ENCODE measurements at regions not wholly inside any gene's neighbourhood (a gene's known extent, or its start where the extent isn't known, plus 50 kb on each side); places are given as distances from the start of the nearest gene placed in this dataset.

GRCh38 chr5:23027830-23028229, 174.7 kb upstream of the CDH12 start:
- Mint-ChIP-seq H3K27me3 (ENCODE audit: insufficient read depth, unreplicated experiment) (no peaks in the 10 kb centered on the region), H3K4me3 (ENCODE audit: unreplicated experiment) (no peak overlapping the region), H3K27ac (ENCODE audit: unreplicated experiment) (no peak overlapping the region), H3K36me3 (ENCODE audit: insufficient read depth, unreplicated experiment) (no peaks in the 10 kb centered on the region), H3K4me1 (ENCODE audit: low read depth, unreplicated experiment) (no peaks in the 10 kb centered on the region), H3K9me3 (ENCODE audit: unreplicated experiment) (no peaks in the 10 kb centered on the region)
- CTCF ChIA-PET: no interaction called here
- H3K36me3 ChIP-seq (ENCODE audit: control insufficient read depth, insufficient read depth, low read length): no peaks in the 10 kb centered on the region
- no peak overlapping the region for H3K4me3 ChIP-seq (ENCODE audit: low read depth, low read length)
- no peaks in the 10 kb centered on the region for H3K9me3 ChIP-seq
- TF ChIP-seq CTCF (IDR thresholded peaks at IDR 0.05; ENCODE audit: insufficient read depth in 1 of 2, low read depth in 1 of 2, low read length in 1 of 2, severe bottlenecking in 1 of 2, unreplicated experiment in 1 of 2): no peak
- intact Hi-C loops (cut with micrococcal nuclease; ENCODE audit: unreplicated experiment): no loop called here
- no peaks in the 10 kb centered on the region for H3K27me3 ChIP-seq (replicated peaks; ENCODE audit: control insufficient read depth, insufficient read depth, low read length)
- no TSS peak for BruUV-seq (replicated peaks)
- H3K4me1 ChIP-seq: no peaks in the 10 kb centered on the region
- POLR2A ChIA-PET: no interaction called here
- no peak for DNase-seq

- DNase-seq: no peak
- ChIA-PET POLR2A (no interaction called here), CTCF (no interaction called here)
- BruUV-seq (replicated peaks): no TSS peak
- Histone ChIP-seq H3K36me3 (ENCODE audit: control insufficient read depth, insufficient read depth, low read length) (no peaks in the 10 kb centered on the region), H3K27me3 (replicated peaks; ENCODE audit: control insufficient read depth, insufficient read depth, low read length) (no peaks in the 10 kb centered on the region), H3K4me1 (no peaks in the 10 kb centered on the region), H3K4me3 (ENCODE audit: low read depth, low read length) (no peak overlapping the region), H3K9me3 (no peaks in the 10 kb centered on the region)
- no peak for TF ChIP-seq CTCF (IDR thresholded peaks at IDR 0.05; ENCODE audit: insufficient read depth in 1 of 2, low read depth in 1 of 2, low read length in 1 of 2, severe bottlenecking in 1 of 2, unreplicated experiment in 1 of 2)
- peaks cover under 1% of the 10 kb centered on the region for H3K27me3 Mint-ChIP-seq (ENCODE audit: insufficient read depth, unreplicated experiment)
- no peak overlapping the region for H3K4me3 Mint-ChIP-seq (ENCODE audit: unreplicated experiment)
- no peaks in the 10 kb centered on the region for H3K4me1 Mint-ChIP-seq (ENCODE audit: low read depth, unreplicated experiment)
- intact Hi-C loops (cut with micrococcal nuclease; ENCODE audit: unreplicated experiment): no loop called here
- no peaks in the 10 kb centered on the region for H3K9me3 Mint-ChIP-seq (ENCODE audit: unreplicated experiment)
- no peak overlapping the region for H3K27ac Mint-ChIP-seq (ENCODE audit: unreplicated experiment)
- H3K36me3 Mint-ChIP-seq (ENCODE audit: insufficient read depth, unreplicated experiment): no peaks in the 10 kb centered on the region
These were observed 174.2 kb upstream of the CDH12 start for GRCh38 chr5:23027331-23027730.

GRCh38 chr5:23026252-23027170, 173.4 kb upstream of the CDH12 start:
- no peaks in the 10 kb centered on the region for H3K4me1 Mint-ChIP-seq (ENCODE audit: low read depth, unreplicated experiment)
- H3K36me3 Mint-ChIP-seq (ENCODE audit: insufficient read depth, unreplicated experiment): no peaks in the 10 kb centered on the region
- Histone ChIP-seq H3K9me3 (no peaks in the 10 kb centered on the region), H3K36me3 (ENCODE audit: control insufficient read depth, insufficient read depth, low read length) (no peaks in the 10 kb centered on the region), H3K27me3 (replicated peaks; ENCODE audit: control insufficient read depth, insufficient read depth, low read length) (no peaks in the 10 kb centered on the region), H3K4me3 (ENCODE audit: low read depth, low read length) (no peak overlapping the region), H3K4me1 (no peaks in the 10 kb centered on the region)
- no peak for TF ChIP-seq CTCF (IDR thresholded peaks at IDR 0.05; ENCODE audit: insufficient read depth in 1 of 2, low read depth in 1 of 2, low read length in 1 of 2, severe bottlenecking in 1 of 2, unreplicated experiment in 1 of 2)
- no peaks in the 10 kb centered on the region for H3K9me3 Mint-ChIP-seq (ENCODE audit: unreplicated experiment)
- BruUV-seq (replicated peaks): no TSS peak
- H3K4me3 Mint-ChIP-seq (ENCODE audit: unreplicated experiment): no peak overlapping the region
- H3K27ac Mint-ChIP-seq (ENCODE audit: unreplicated experiment): no peak overlapping the region
- POLR2A ChIA-PET: no interaction called here
- peaks cover 3% of the 10 kb centered on the region for H3K27me3 Mint-ChIP-seq (ENCODE audit: insufficient read depth, unreplicated experiment)
- no peak for DNase-seq
- intact Hi-C loops (cut with micrococcal nuclease; ENCODE audit: unreplicated experiment): no loop called here
- CTCF ChIA-PET: no interaction called here

Measured in Caco-2 (cell line).